ENCODE measurements at regions not wholly inside any gene's neighbourhood (a gene's known extent, or its start where the extent isn't known, plus 50 kb on each side); places are given as distances from the start of the nearest gene placed in this dataset.

DNA sequence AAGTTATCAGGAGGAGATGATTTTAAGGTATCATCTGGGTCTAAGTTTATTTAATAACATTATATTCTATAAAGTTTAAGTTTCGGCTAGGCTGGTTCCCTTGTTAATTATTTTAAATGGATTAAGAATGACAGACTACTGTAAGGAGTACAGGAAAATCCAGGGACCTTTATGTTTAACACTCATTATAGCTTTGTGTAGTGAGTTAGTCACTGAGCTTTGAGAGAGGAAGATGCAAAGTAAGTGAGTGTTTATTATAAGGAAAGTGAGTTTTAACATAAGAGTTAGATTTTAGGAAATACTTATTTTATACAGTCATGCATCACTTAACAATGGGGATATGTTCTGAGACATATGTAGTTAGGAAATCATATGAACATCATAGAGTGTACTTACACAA lies 485.5 kb downstream of the MMUT start:
- Histone ChIP-seq H3K9ac (ENCODE audit: insufficient read depth, low read depth, low read length) (no peak overlapping the region), H3K9me3 (ENCODE audit: low read length) (no peaks in the 10 kb centered on the region), H3K36me3 (replicated peaks in 1 of 2; ENCODE audit: control insufficient read depth in 1 of 2, insufficient read depth in 2 of 2, low read length in 2 of 2) (no peaks in the 10 kb centered on the region), H4K20me1 (ENCODE audit: insufficient read depth, low read length) (no peaks in the 10 kb centered on the region), H2AFZ (ENCODE audit: low read length) (no peak overlapping the region), H3K4me3 (replicated peaks in 1 of 3; ENCODE audit: insufficient read depth in 1 of 3, low read depth in 2 of 3, low read length in 3 of 3) (no peak overlapping the region), H3K4me2 (ENCODE audit: low read depth, low read length) (no peak overlapping the region), H3K79me2 (ENCODE audit: insufficient read depth, low read length) (no peaks in the 10 kb centered on the region), H3K27ac (ENCODE audit: extremely low read length, insufficient read depth, low read length) (no peak overlapping the region), H3K4me1 (ENCODE audit: insufficient read depth, low read length) (no peaks in the 10 kb centered on the region), H3K27me3 (ENCODE audit: control insufficient read depth in 1 of 2, insufficient read depth in 2 of 2, low read length in 2 of 2) (no peaks in the 10 kb centered on the region)
- TF ChIP-seq ZSCAN31 (CRISPR knock-in tag; IDR thresholded peaks at IDR 0.05; ENCODE audit: low read depth) (no peak), ZNF143 (CRISPR knock-in tag; IDR thresholded peaks at IDR 0.05) (no peak), ZNF256 (CRISPR knock-in tag; conservative IDR thresholded peaks at IDR 0.05) (no peak), BORCS8-MEF2B (CRISPR knock-in tag; IDR thresholded peaks at IDR 0.05) (no peak), ZNF264 (CRISPR knock-in tag; IDR thresholded peaks at IDR 0.05) (no peak), BCLAF1 (IDR thresholded peaks at IDR 0.05) (no peak), ZNF879 (CRISPR knock-in tag; IDR thresholded peaks at IDR 0.05) (no peak)
- intact Hi-C loops (cut with micrococcal nuclease; ENCODE audit: unreplicated experiment) = no loop called here
- ATAC-seq (no peak), DNase-seq (ENCODE audit: low spot score) (no peak), FAIRE-seq (no peak)
- ChIA-PET POLR2A (no interaction called here), CTCF (ENCODE audit: low intra/inter-chr PET ratio, low total read pairs) (no interaction called here)
- BruUV-seq (replicated peaks) = no TSS peak
- in situ Hi-C loops (cut with HindIII; ENCODE audit: extremely low pct_ligation_motif_present, low pct_unique_long_range_greater_than_20kb) = no loop called here
- WGBS (ENCODE audit: low lambda C conversion rate) = 0% methylated on average over 1 of the region's 1 CpG

DNA sequence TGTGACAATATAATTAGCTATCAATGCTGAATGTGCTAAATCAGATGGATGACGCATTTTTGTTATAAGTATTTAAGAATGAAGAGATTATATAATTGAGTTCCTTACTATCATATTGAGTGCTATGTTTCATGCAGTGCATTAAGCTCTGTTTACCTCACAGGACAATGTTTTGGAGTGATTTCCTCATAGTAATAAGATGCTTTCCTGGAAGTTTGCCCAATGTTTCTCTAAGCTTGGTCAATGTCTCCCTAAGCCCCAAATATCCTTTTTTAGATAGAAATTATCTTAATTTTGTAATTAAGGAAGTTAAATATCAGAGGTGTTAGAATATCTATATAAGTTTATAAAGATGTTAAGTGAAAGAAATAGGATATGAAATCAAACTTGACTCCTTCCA lies 489.6 kb downstream of the MMUT start:
- no peaks in the 10 kb centered on the region for H3K27me3 ChIP-seq (ENCODE audit: control insufficient read depth in 1 of 2, insufficient read depth in 2 of 2, low read length in 2 of 2)
- ATAC-seq (no peak), DNase-seq (ENCODE audit: low spot score) (no peak), FAIRE-seq (no peak)
- H2AFZ ChIP-seq (ENCODE audit: low read length) = no peak overlapping the region
- WGBS (ENCODE audit: low lambda C conversion rate) = 2% methylated on average over 1 of the region's 1 CpG
- H3K79me2 ChIP-seq (ENCODE audit: insufficient read depth, low read length) = no peaks in the 10 kb centered on the region
- ChIA-PET POLR2A (no interaction called here), CTCF (ENCODE audit: low intra/inter-chr PET ratio, low total read pairs) (no interaction called here)
- no peaks in the 10 kb centered on the region for H3K4me1 ChIP-seq (ENCODE audit: insufficient read depth, low read length)
- H3K9me3 ChIP-seq (ENCODE audit: low read length) = no peaks in the 10 kb centered on the region
- no peak overlapping the region for H3K9ac ChIP-seq (ENCODE audit: insufficient read depth, low read depth, low read length)
- H3K36me3 ChIP-seq (replicated peaks in 1 of 2; ENCODE audit: control insufficient read depth in 1 of 2, insufficient read depth in 2 of 2, low read length in 2 of 2) = no peaks in the 10 kb centered on the region
- no peaks in the 10 kb centered on the region for H4K20me1 ChIP-seq (ENCODE audit: insufficient read depth, low read length)
- no peak overlapping the region for H3K27ac ChIP-seq (ENCODE audit: extremely low read length, insufficient read depth, low read length)
- H3K4me3 ChIP-seq (replicated peaks in 1 of 3; ENCODE audit: insufficient read depth in 1 of 3, low read depth in 2 of 3, low read length in 3 of 3) = no peak overlapping the region
- in situ Hi-C loops (cut with HindIII; ENCODE audit: extremely low pct_ligation_motif_present, low pct_unique_long_range_greater_than_20kb) (no loop called here), intact Hi-C loops (cut with micrococcal nuclease; ENCODE audit: unreplicated experiment) (no loop called here)
- H3K4me2 ChIP-seq (ENCODE audit: low read depth, low read length) = no peak overlapping the region
- no TSS peak for BruUV-seq (replicated peaks)
- TF ChIP-seq, protein P1, sequence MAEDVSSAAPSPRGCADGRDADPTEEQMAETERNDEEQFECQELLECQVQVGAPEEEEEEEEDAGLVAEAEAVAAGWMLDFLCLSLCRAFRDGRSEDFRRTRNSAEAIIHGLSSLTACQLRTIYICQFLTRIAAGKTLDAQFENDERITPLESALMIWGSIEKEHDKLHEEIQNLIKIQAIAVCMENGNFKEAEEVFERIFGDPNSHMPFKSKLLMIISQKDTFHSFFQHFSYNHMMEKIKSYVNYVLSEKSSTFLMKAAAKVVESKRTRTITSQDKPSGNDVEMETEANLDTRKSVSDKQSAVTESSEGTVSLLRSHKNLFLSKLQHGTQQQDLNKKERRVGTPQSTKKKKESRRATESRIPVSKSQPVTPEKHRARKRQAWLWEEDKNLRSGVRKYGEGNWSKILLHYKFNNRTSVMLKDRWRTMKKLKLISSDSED (CRISPR knock-in tag; IDR thresholded peaks at IDR 0.05) = no peak
- TF ChIP-seq CCDC6 (CRISPR knock-in tag; IDR thresholded peaks at IDR 0.05) = no peak
- no peak for TF ChIP-seq ZNF451 (CRISPR knock-in tag; IDR thresholded peaks at IDR 0.05)
- no peak for TF ChIP-seq NR2C2 (CRISPR knock-in tag; IDR thresholded peaks at IDR 0.05; ENCODE audit: borderline replicate concordance)
- TF ChIP-seq KDM2A (CRISPR knock-in tag; IDR thresholded peaks at IDR 0.05; ENCODE audit: borderline replicate concordance, low read depth) = no peak
- no peak for TF ChIP-seq ZBTB21 (CRISPR knock-in tag; IDR thresholded peaks at IDR 0.05)
- TF ChIP-seq GLMP (CRISPR knock-in tag; IDR thresholded peaks at IDR 0.05; ENCODE audit: borderline replicate concordance) = no peak
- no peak for TF ChIP-seq PRPF4 (IDR thresholded peaks at IDR 0.05; ENCODE audit: low read depth, low read length, poor library complexity, severe bottlenecking)
